Esophagus muscularis mucosa (tissue), 4 donors: ENCODE measurements at regions not wholly inside any gene's neighbourhood (a gene's known extent, or its start where the extent isn't known, plus 50 kb on each side); places are given as distances from the start of the nearest gene placed in this dataset.

Experiments used
- DNase-seq: peaks from one replicate; pipeline ENCODE4 v3.0.0-alpha.2; 2017; ENCODE audit errors: extremely low spot score
- H3K27ac ChIP-seq, 4 donors: fragments of 200-600 bp; sonication (generic); replicated peaks in 1 of 4; 1 replicate in 3 of 4; 2 replicates in 1 of 4; pipeline ENCODE4 v1.5.1; 2016 to 2019; ENCODE audit warnings: mild to moderate bottlenecking in 1 of 4
- H3K27me3 ChIP-seq, 4 donors: fragments of 200-600 bp; sonication (generic); one replicate each; pipeline versions ENCODE4 v1.5.1 to v1.6.0; 2016 to 2019
- H3K36me3 ChIP-seq, 4 donors: fragments of 200-600 bp; sonication (generic); one replicate each; pipeline ENCODE4 v1.5.1; 2016 to 2019
- H3K4me1 ChIP-seq, 4 donors: fragments of 200-600 bp; sonication (generic); one replicate each; pipeline ENCODE4 v1.5.1; 2016 to 2019
- H3K4me3 ChIP-seq, 4 donors: fragments of 200-600 bp; sonication (generic); 1 replicate in 2 of 4; 2 replicates in 2 of 4; pipeline ENCODE4 v1.5.1; 2016 to 2019; ENCODE audit warnings: mild to moderate bottlenecking in 4 of 4, moderate library complexity in 1 of 4
- H3K9me3 ChIP-seq, 4 donors: fragments of 200-600 bp; sonication (generic); 1 replicate in 3 of 4; 2 replicates in 1 of 4; pipeline ENCODE4 v1.5.1; 2016 to 2019
- EP300 ChIP-seq: sonication (generic); formaldehyde crosslinking; IDR thresholded peaks from one replicate; pipeline ENCODE4 v1.6.1; 2017; ENCODE audit warnings: antibody characterized with exemption
- POLR2A ChIP-seq: fragments of 450-650 bp; IDR thresholded peaks from one replicate; pipeline ENCODE4 v1.6.1; 2017; ENCODE audit warnings: antibody characterized with exemption, moderate library complexity, mild to moderate bottlenecking, low read depth
- POLR2AphosphoS5 ChIP-seq, 2 donors: sonication (generic); formaldehyde crosslinking; IDR thresholded peaks; one replicate each; pipeline ENCODE4 v1.6.1; 2017; ENCODE audit warnings: antibody characterized with exemption in 2 of 2
- WGBS: methylation state at CpG from one replicate; pipeline ENCODE4 v1.1.5; 2018; 5-methylcytosine and 5-hydroxymethylcytosine counted together
- intact Hi-C: fragments of 100-400 bp; cut with DNase I; formaldehyde crosslinking; loops from one replicate; pipeline ENCODE4 v1.15.1; 2023
- TF ChIP-seq, protein P1 (sequence below), 3 experiments: fragments of 200-600 bp in 2 of 3; fragments of 450-650 bp in 1 of 3; sonication (generic) in 2 of 3; IDR thresholded peaks; one replicate each; pipeline ENCODE4 v1.5.1; 2017 to 2019; ENCODE audit warnings: antibody characterized with exemption in 3 of 3, mild to moderate bottlenecking in 2 of 3, moderate library complexity in 1 of 3

DNA sequence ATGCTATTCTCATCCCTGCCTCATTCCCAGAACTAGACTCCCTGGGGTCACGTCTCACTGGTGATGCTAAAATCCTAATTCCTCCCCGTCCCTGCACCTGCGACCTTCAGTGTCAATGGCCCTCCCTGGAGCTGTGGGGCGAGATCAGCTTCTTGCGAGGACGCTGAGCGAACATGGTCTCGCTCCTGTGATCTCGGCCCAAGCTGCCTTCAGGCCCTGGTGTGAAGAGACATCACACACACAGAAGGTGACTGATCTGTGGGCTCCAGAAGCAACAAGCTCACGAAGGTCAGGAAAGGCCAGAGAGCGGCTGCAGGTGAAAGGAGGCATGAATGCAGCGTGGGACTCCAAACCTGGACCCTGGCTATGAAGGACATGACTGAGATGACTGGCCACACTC is 139.5 kb upstream of the CST7 start:
- peaks cover 0 to 23% (median 0%) of the 10 kb centered on the region in 4 donors for H3K27me3 ChIP-seq
- no peak overlapping the region for H3K4me3 ChIP-seq
- H3K27ac ChIP-seq: no peak overlapping the region
- TF ChIP-seq, protein P1, sequence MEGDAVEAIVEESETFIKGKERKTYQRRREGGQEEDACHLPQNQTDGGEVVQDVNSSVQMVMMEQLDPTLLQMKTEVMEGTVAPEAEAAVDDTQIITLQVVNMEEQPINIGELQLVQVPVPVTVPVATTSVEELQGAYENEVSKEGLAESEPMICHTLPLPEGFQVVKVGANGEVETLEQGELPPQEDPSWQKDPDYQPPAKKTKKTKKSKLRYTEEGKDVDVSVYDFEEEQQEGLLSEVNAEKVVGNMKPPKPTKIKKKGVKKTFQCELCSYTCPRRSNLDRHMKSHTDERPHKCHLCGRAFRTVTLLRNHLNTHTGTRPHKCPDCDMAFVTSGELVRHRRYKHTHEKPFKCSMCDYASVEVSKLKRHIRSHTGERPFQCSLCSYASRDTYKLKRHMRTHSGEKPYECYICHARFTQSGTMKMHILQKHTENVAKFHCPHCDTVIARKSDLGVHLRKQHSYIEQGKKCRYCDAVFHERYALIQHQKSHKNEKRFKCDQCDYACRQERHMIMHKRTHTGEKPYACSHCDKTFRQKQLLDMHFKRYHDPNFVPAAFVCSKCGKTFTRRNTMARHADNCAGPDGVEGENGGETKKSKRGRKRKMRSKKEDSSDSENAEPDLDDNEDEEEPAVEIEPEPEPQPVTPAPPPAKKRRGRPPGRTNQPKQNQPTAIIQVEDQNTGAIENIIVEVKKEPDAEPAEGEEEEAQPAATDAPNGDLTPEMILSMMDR (IDR thresholded peaks at IDR 0.05): no peak
- no peak for TF ChIP-seq POLR2AphosphoS5 (IDR thresholded peaks at IDR 0.05)
- TF ChIP-seq EP300: no peak
- intact Hi-C loops: no loop called here
- no peaks in the 10 kb centered on the region for H3K9me3 ChIP-seq
- H3K4me1 ChIP-seq: no peaks in the 10 kb centered on the region
- 84% methylated on average over 12 of the region's 12 CpGs for WGBS
- no peaks in the 10 kb centered on the region for H3K36me3 ChIP-seq
- DNase-seq: no peak

DNA sequence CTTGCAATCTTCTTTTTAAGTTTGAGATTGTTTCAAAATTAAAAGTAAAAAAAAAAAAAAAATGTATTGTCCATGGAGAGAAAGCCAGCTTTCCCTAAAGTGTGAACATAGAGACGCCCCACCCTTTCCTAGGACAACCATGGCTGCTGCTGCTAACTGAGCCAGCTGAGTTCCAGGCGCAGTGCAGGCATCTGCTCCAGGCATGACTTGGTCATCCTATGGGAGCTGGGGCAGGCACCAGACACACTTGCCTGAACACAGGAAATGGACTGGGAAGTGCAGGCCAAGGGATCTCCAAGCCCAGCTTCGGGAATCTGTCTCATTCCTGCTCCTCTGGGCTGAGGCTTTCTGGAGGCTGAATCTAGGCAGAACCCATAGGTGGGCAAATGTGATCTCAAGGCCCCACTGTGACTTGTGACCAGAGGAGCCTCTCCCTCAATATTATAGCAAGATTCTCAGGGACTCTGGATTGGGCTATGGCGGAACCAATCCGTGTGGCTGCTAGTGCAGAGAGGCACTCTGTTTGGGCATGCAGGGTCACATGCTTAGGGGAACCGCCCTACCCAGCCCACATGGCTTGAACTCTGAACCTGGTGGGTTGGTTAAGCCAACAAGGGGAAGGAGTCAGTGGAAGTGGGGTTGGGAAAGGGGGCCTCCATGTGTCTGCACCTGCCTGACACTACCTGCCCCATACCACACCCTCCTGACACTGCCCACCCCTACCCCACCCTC is 138.2 kb upstream of the CST7 start:
- H3K27ac ChIP-seq: no peak overlapping the region
- no peaks in the 10 kb centered on the region for H3K4me1 ChIP-seq
- H3K9me3 ChIP-seq: no peaks in the 10 kb centered on the region
- no peak for DNase-seq
- H3K27me3 ChIP-seq: peaks cover 0 to 23% (median 0%) of the 10 kb centered on the region in 4 donors
- no peak overlapping the region for H3K4me3 ChIP-seq
- WGBS: 94% methylated on average over 5 of the region's 6 CpGs
- intact Hi-C loops: no loop called here
- no peaks in the 10 kb centered on the region for H3K36me3 ChIP-seq
- TF ChIP-seq EP300 (no peak), POLR2A (no peak), POLR2AphosphoS5 (IDR thresholded peaks at IDR 0.05) (no peak)
- TF ChIP-seq, protein P1 (IDR thresholded peaks at IDR 0.05): no peak

DNA sequence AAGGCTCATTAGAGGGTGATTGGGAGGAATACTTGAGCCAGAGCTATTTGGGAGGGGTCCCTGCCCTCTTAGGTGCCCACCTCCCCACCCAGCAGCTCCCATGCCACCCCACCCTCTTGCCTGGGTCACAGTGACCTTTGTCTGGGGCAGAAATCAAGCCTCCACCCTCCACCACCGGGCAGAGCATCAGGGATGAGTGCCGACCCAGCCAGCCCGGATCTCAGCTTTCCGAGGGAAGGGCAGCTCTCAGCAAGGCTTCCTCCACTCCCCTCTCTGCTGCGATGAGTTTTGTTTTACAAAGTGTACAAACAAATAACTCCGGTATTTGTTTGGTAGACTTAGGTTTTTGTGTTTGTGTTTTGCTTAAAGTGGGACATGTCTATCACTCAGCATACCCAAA is 136.7 kb upstream of the CST7 start:
- Histone ChIP-seq H3K27ac (no peak overlapping the region), H3K4me1 (no peaks in the 10 kb centered on the region), H3K27me3 (peaks cover 0 to 23% (median 0%) of the 10 kb centered on the region in 4 donors), H3K4me3 (no peak overlapping the region), H3K9me3 (no peaks in the 10 kb centered on the region), H3K36me3 (no peaks in the 10 kb centered on the region)
- intact Hi-C loops: no loop called here
- 67% methylated on average over 6 of the region's 6 CpGs for WGBS
- no peak for DNase-seq
- TF ChIP-seq EP300 (no peak), POLR2A (no peak), POLR2AphosphoS5 (IDR thresholded peaks at IDR 0.05) (no peak)
- TF ChIP-seq, protein P1 (IDR thresholded peaks at IDR 0.05): no peak

DNA sequence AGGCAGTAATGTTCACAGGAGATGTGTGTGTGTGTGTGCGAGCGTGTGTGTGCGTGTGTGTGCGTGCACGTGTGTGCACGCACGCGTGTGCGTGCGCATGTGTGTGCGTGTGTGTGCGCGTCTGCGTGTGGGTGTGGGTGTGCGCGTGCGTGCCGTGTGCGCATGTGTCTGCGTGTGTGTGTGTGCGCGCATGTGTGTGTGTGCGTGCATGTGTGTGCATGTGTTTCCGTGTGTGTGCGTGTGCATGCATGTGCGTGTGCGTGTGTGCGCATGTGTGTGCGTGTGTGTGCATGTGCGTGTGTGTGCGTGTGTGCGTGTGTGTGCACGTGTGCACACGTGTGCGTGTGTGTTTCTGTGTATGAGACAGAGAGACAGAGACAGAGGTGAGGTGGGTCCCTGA is 136.0 kb upstream of the CST7 start:
- DNase-seq: no peak
- 88% methylated on average over 35 of the region's 35 CpGs for WGBS
- intact Hi-C loops: no loop called here
- Histone ChIP-seq H3K36me3 (no peaks in the 10 kb centered on the region), H3K4me3 (no peak overlapping the region), H3K4me1 (no peaks in the 10 kb centered on the region), H3K27me3 (peaks cover 0 to 23% (median 0%) of the 10 kb centered on the region in 4 donors), H3K9me3 (no peaks in the 10 kb centered on the region), H3K27ac (no peak overlapping the region)
- no peak for TF ChIP-seq EP300
- TF ChIP-seq, protein P1 (IDR thresholded peaks at IDR 0.05): no peak
- TF ChIP-seq POLR2AphosphoS5 (IDR thresholded peaks at IDR 0.05): no peak
- no peak for TF ChIP-seq POLR2A

DNA sequence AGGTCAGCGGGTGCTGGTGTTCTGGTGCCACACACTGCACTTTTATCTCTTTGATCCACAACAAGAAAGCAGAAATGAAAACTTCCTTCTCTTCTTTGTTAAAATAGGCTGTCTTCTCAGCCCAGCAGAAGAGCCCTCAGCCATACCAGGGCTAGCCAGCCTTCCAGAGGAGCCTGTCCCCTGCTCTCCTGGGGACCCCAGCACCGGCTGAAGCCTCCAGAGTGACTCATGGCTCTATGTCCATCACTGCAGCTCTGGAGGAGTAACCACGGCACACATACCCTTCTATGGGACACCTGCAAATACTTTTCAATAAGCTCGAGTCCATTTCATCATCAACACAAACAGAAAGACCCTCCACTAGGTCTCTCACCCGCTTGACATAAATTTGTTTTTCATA is 135.6 kb upstream of the CST7 start:
- no peaks in the 10 kb centered on the region for H3K36me3 ChIP-seq
- intact Hi-C loops: no loop called here
- 76% methylated on average over 5 of the region's 5 CpGs for WGBS
- H3K9me3 ChIP-seq: no peaks in the 10 kb centered on the region
- TF ChIP-seq POLR2AphosphoS5 (IDR thresholded peaks at IDR 0.05): no peak
- no peak for TF ChIP-seq EP300
- TF ChIP-seq POLR2A: no peak
- TF ChIP-seq, protein P1 (IDR thresholded peaks at IDR 0.05): no peak
- no peak overlapping the region for H3K4me3 ChIP-seq
- no peak for DNase-seq
- peaks cover 0 to 23% (median 0%) of the 10 kb centered on the region in 4 donors for H3K27me3 ChIP-seq
- no peaks in the 10 kb centered on the region for H3K4me1 ChIP-seq
- no peak overlapping the region for H3K27ac ChIP-seq
